Stomach (tissue), 8 donors: ENCODE measurements at regions not wholly inside any gene's neighbourhood (a gene's known extent, or its start where the extent isn't known, plus 50 kb on each side); places are given as distances from the start of the nearest gene placed in this dataset.
A peak's percentile ranks its signal among the peaks of the same experiment; 100 is the strongest.

Source experiments
- DNase-seq, 2 donors: peaks; one replicate each; pipeline versions ENCODE4 v3.0.0 to v3.0.0-alpha.2; 2013 to 2019
- H3K27ac ChIP-seq, 5 donors: fragments of 200-600 bp in 4 of 5; sonication (generic) in 4 of 5; one replicate each; pipeline ENCODE4 v1.5.1; 2013 to 2019; ENCODE audit warnings: mild to moderate bottlenecking in 1 of 5, moderate library complexity in 1 of 5
- H3K27me3 ChIP-seq, 3 donors: fragments of 200-600 bp; sonication (generic); one replicate each; pipeline ENCODE4 v1.5.1; 2017 to 2019; ENCODE audit warnings: mixed run types in 1 of 3
- H3K36me3 ChIP-seq, 4 donors: fragments of 200-600 bp; sonication (generic); 1 replicate in 3 of 4; 2 replicates in 1 of 4; pipeline ENCODE4 v1.5.1; 2016 to 2019
- H3K4me1 ChIP-seq, 4 donors: fragments of 200-600 bp; sonication (generic); one replicate each; pipeline ENCODE4 v1.5.1; 2016 to 2019
- H3K4me3 ChIP-seq, 4 donors: fragments of 200-600 bp; sonication (generic) in 3 of 4; one replicate each; pipeline ENCODE4 v1.5.1; 2016 to 2019; ENCODE audit warnings: mild to moderate bottlenecking in 1 of 4
- H3K9me3 ChIP-seq, 4 donors: fragments of 200-600 bp; sonication (generic); one replicate each; pipeline ENCODE4 v1.5.1; 2016 to 2019
- EP300 ChIP-seq: sonication (generic); formaldehyde crosslinking; IDR thresholded peaks from one replicate; pipeline ENCODE4 v1.6.1; 2017; ENCODE audit warnings: antibody characterized with exemption
- POLR2A ChIP-seq, 4 donors: fragments of 450-650 bp; IDR thresholded peaks; one replicate each; pipeline ENCODE4 v1.6.1; 2016; ENCODE audit warnings: antibody characterized with exemption in 4 of 4, control low read depth in 2 of 4, mild to moderate bottlenecking in 1 of 4, moderate library complexity in 1 of 4
- POLR2AphosphoS5 ChIP-seq, 3 donors: sonication (generic); formaldehyde crosslinking; IDR thresholded peaks; one replicate each; pipeline ENCODE4 v1.6.1; 2016; ENCODE audit warnings: antibody characterized with exemption in 3 of 3
- WGBS, 5 donors: extraction: QIAGEN DNeasy Blood & Tissue Kit in 3 of 5; methylation state at CpG; one replicate each; pipeline versions ENCODE4 v1.1.5 to v1.1.7; 2013 to 2018; 5-methylcytosine and 5-hydroxymethylcytosine counted together
- intact Hi-C: fragments of 100-400 bp; cut with DNase I; formaldehyde crosslinking; loops from one replicate; pipeline ENCODE4 v1.15.1; 2023; ENCODE audit warnings: low total_unique reads
- TF ChIP-seq, protein P1 (sequence below), 7 experiments: fragments of 450-650 bp in 4 of 7; fragments of 200-600 bp in 3 of 7; sonication (generic) in 3 of 7; IDR thresholded peaks; one replicate each; pipeline ENCODE4 v1.5.1; 2016 to 2019; ENCODE audit warnings: antibody characterized with exemption in 7 of 7, control low read depth in 2 of 7, mild to moderate bottlenecking in 1 of 7
- donor health status: healthy with polysubstance abuse.
- donor health status: Bipolar disorder and iron deficiency.
- donor health status: healthy.

DNA sequence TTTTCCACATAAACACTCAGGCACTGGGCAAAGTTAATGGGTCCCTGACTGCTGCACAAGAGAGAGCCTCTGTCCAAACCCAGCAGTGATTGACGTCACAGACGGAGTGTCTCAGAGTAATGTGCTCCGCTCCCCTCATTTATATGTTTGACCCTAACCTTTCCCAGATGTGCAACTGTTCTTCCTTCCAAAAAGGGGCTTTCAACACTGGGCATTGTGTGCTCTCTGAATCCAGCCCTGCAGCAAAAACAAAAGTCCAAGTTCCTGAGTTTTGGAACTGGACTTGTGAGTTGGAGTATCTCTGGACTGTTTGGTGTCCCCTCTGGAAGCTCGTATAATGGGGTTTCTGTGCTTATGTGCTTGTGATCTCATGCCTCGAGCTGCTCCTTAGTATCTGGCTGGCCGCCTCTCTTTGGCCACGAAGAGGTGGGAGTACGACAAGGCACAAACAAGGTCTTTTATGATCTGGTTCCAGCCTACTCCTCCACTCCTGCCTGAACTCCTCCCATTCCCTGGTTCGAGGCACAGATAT lies 76.4 kb upstream of the SMIM36 start:
- H3K27ac ChIP-seq, result peak overlapping the region in 4 of 5 donors; percentile 21 to 77 (median 71)
- H3K9me3 ChIP-seq, result no peaks in the 10 kb centered on the region
- peaks cover 0 to 34% (median 16%) of the 10 kb centered on the region in 4 donors for H3K4me1 ChIP-seq
- 55 to 68% (median 61%) methylated on average over 9 of the region's 9 CpGs for WGBS, 5 donors
- no peaks in the 10 kb centered on the region for H3K36me3 ChIP-seq
- no peak overlapping the region for H3K4me3 ChIP-seq
- peak in 1 of 2 donors; percentile 72 for DNase-seq
- intact Hi-C loops, result no loop called here
- no peak for TF ChIP-seq EP300
- TF ChIP-seq POLR2AphosphoS5 (IDR thresholded peaks at IDR 0.05), result peak in 2 of 3 donors; percentile 2 to 9
- no peaks in the 10 kb centered on the region for H3K27me3 ChIP-seq

DNA sequence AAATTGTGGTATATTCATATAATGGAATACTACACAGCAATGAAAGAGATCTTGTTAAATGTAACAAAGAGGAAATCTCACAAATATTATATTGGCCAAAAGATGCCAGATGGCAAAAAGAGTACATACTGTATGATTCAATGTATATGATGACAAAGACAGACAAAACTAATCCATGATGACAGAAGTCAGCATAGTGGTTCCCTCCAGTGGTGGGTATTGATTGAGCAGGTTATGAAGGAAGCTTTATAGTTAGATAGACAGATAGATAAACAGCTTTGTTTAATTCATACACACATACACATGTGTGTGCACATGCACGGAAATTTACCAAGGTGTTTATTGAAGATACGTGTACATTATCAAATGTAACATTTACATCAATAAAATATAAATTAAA lies 74.4 kb upstream of the SMIM36 start:
- 95 to 99% (median 97%) methylated on average over 2 of the region's 2 CpGs for WGBS, 5 donors
- Histone ChIP-seq H3K4me3 (no peak overlapping the region), H3K27ac (no peak overlapping the region), H3K9me3 (no peaks in the 10 kb centered on the region), H3K36me3 (no peaks in the 10 kb centered on the region), H3K4me1 (peaks cover 0 to 34% (median 16%) of the 10 kb centered on the region in 4 donors), H3K27me3 (no peaks in the 10 kb centered on the region)
- intact Hi-C loops, result no loop called here
- no peak for DNase-seq
- TF ChIP-seq EP300 (no peak), POLR2A (IDR thresholded peaks at IDR 0.05) (no peak), POLR2AphosphoS5 (IDR thresholded peaks at IDR 0.05) (no peak)
- TF ChIP-seq, protein P1, sequence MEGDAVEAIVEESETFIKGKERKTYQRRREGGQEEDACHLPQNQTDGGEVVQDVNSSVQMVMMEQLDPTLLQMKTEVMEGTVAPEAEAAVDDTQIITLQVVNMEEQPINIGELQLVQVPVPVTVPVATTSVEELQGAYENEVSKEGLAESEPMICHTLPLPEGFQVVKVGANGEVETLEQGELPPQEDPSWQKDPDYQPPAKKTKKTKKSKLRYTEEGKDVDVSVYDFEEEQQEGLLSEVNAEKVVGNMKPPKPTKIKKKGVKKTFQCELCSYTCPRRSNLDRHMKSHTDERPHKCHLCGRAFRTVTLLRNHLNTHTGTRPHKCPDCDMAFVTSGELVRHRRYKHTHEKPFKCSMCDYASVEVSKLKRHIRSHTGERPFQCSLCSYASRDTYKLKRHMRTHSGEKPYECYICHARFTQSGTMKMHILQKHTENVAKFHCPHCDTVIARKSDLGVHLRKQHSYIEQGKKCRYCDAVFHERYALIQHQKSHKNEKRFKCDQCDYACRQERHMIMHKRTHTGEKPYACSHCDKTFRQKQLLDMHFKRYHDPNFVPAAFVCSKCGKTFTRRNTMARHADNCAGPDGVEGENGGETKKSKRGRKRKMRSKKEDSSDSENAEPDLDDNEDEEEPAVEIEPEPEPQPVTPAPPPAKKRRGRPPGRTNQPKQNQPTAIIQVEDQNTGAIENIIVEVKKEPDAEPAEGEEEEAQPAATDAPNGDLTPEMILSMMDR (IDR thresholded peaks at IDR 0.05), result no peak

DNA sequence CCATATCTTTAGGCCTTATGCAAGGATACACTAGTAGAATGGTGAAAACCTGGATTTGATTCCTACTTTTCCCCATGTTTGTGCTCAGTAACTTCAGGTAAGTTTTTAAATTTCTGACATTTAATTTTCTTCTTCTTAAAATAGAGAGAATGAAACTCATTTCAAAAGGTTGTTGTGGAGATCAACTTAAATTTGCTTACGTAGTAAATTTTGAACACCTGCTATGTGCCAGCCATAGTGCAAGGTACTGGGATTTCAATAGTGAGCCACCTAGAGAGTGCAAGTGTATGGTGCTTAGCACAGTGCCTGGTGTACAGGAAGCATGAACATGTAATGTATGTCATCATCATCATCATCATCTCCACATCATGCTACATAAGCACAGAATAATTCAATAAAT lies 73.6 kb upstream of the SMIM36 start:
- Histone ChIP-seq H3K36me3 (no peaks in the 10 kb centered on the region), H3K27ac (peak overlapping the region in 2 of 5 donors; percentile 9 to 43), H3K27me3 (no peaks in the 10 kb centered on the region), H3K4me1 (peaks cover 0 to 34% (median 16%) of the 10 kb centered on the region in 4 donors), H3K4me3 (no peak overlapping the region), H3K9me3 (no peaks in the 10 kb centered on the region)
- DNase-seq, result no peak
- 45 to 100% (median 49%) methylated on average over 1 of the region's 1 CpG for WGBS, 5 donors
- TF ChIP-seq POLR2A (IDR thresholded peaks at IDR 0.05) (no peak), POLR2AphosphoS5 (IDR thresholded peaks at IDR 0.05) (no peak)
- TF ChIP-seq, protein P1 (IDR thresholded peaks at IDR 0.05), result no peak
- intact Hi-C loops, result no loop called here

DNA sequence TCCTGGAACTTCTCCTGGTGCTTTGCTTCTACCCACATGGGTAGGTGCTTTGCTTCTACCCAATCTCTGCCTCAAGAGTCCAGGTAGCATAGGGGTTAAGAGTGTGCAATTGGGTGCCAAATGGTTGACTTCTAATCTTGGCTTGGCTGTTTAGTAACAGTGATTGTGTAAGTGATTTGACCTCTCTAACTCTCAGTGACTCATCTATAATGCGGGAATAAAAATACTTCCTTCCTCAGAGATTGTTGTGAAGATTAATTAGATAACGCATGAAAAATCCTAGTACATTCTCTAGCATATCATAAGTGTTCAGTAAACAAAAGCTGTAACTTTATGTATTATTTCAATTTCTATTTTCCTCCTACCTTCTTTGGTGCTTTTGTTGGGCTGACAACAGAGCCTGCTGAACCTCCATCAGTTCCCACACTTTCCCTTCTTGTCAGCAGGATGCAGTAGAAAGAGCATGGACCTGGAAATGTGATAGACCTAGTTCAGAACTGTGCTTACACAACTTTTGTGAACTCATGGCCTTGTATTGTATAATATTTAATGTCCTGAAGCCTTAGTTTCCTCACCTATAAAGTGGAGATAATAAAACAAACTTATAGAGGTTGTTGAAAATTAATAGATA lies 72.9 kb upstream of the SMIM36 start:
- TF ChIP-seq EP300 (no peak), POLR2A (IDR thresholded peaks at IDR 0.05) (no peak), POLR2AphosphoS5 (IDR thresholded peaks at IDR 0.05) (peak in 1 of 3 donors; percentile 17)
- TF ChIP-seq, protein P1 (IDR thresholded peaks at IDR 0.05), result no peak
- Histone ChIP-seq H3K27me3 (no peaks in the 10 kb centered on the region), H3K4me3 (no peak overlapping the region), H3K36me3 (no peaks in the 10 kb centered on the region), H3K9me3 (no peaks in the 10 kb centered on the region), H3K27ac (peak overlapping the region in 2 of 5 donors; percentile 9 to 43), H3K4me1 (peaks cover 0 to 30% (median 13%) of the 10 kb centered on the region in 4 donors)
- intact Hi-C loops, result no loop called here
- no peak for DNase-seq
- WGBS, 5 donors, result 27 to 48% (median 45%) methylated on average over 2 of the region's 2 CpGs

DNA sequence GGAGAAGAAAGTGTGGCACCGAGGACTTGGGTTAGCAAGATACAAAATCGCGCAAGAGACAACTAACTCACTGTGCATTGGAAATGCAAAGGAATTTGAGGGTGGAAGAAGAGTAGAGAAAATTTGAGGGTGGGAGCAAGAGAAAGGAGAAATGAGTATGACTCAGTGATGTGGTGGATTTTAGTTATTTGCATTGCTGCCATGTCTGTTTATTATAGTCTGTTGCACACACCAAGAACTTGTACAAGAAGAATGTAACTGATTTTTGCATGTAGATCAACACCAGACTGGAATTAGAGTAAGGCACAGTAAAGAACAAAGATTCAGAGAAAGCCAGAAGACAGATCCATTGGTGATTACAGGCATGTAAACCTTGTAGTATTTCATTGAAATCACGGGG lies 71.6 kb upstream of the SMIM36 start:
- 76 to 85% (median 81%) methylated on average over 4 of the region's 4 CpGs for WGBS, 5 donors
- no peaks in the 10 kb centered on the region for H3K27me3 ChIP-seq
- TF ChIP-seq, protein P1 (IDR thresholded peaks at IDR 0.05), result no peak
- TF ChIP-seq EP300, result no peak
- no peak for TF ChIP-seq POLR2AphosphoS5 (IDR thresholded peaks at IDR 0.05)
- TF ChIP-seq POLR2A (IDR thresholded peaks at IDR 0.05), result no peak
- DNase-seq, result no peak
- no peak overlapping the region for H3K4me3 ChIP-seq
- no peak overlapping the region for H3K27ac ChIP-seq
- H3K9me3 ChIP-seq, result no peaks in the 10 kb centered on the region
- H3K4me1 ChIP-seq, result peaks cover 0 to 17% (median 7%) of the 10 kb centered on the region in 4 donors
- intact Hi-C loops, result no loop called here
- no peaks in the 10 kb centered on the region for H3K36me3 ChIP-seq
